GM19035 (cell line): ENCODE measurements at regions not wholly inside any gene's neighbourhood (a gene's known extent, or its start where the extent isn't known, plus 50 kb on each side); places are given as distances from the start of the nearest gene placed in this dataset.
"Not testable (repeated sequence)": the region's sequence is repeated elsewhere in the genome, so short reads cannot be mapped to it uniquely, and the experiment has no call there.

ENCODE experiments used
- ATAC-seq: cut with Tn5 transposase; IDR thresholded peaks from one replicate; pipeline ENCODE4 v1.9.1; 2021; ENCODE audit not compliant: unreplicated experiment

- no peak for ATAC-seq
Measured at GRCh38 chr6:170003451-170004160, 252.2 kb downstream of the ERMARD start.

GRCh38 chr6:170003027-170003426 is 251.6 kb downstream of the ERMARD start:
- no peak for ATAC-seq

GRCh38 chr6:170001782-170002181 is 250.4 kb downstream of the ERMARD start:
- not testable (repeated sequence) for ATAC-seq

- ATAC-seq = no peak
Measured at GRCh38 chr6:170000071-170000843, 248.8 kb downstream of the ERMARD start.

- no peak for ATAC-seq
Measured at GRCh38 chr6:169999367-169999766, 247.9 kb downstream of the ERMARD start.

GRCh38 chr6:169998457-169998856 is 247.0 kb downstream of the ERMARD start:
- no peak for ATAC-seq

GRCh38 chr6:169997930-169998218 is 246.5 kb downstream of the ERMARD start:
- ATAC-seq = no peak

- no peak for ATAC-seq
Measured at GRCh38 chr6:169997187-169997929, 245.9 kb downstream of the ERMARD start.

GRCh38 chr6:169996378-169997051 is 245.1 kb downstream of the ERMARD start:
- no peak for ATAC-seq

- no peak for ATAC-seq
Measured at GRCh38 chr6:169994739-169995138, 243.3 kb downstream of the ERMARD start.

GRCh38 chr6:169993861-169994481 is 242.5 kb downstream of the ERMARD start:
- ATAC-seq = no peak

- ATAC-seq = no peak
Measured at GRCh38 chr6:169991913-169992312, 240.5 kb downstream of the ERMARD start.

GRCh38 chr6:169991031-169991390 is 239.6 kb downstream of the ERMARD start:
- no peak for ATAC-seq

- ATAC-seq = no peak
Measured at GRCh38 chr6:169990095-169991030, 238.9 kb downstream of the ERMARD start.

GRCh38 chr6:169989594-169989993 is 238.2 kb downstream of the ERMARD start:
- no peak for ATAC-seq

- no peak for ATAC-seq
Measured at GRCh38 chr6:169988769-169989550, 237.5 kb downstream of the ERMARD start.

- no peak for ATAC-seq
Measured at GRCh38 chr6:169986848-169987498, 235.6 kb downstream of the ERMARD start.

- no peak for ATAC-seq
Measured at GRCh38 chr6:169986171-169986847, 234.9 kb downstream of the ERMARD start.
